CD4-positive, alpha-beta T cell (primary cell): ENCODE measurements at regions not wholly inside any gene's neighbourhood (a gene's known extent, or its start where the extent isn't known, plus 50 kb on each side); places are given as distances from the start of the nearest gene placed in this dataset.

ENCODE experiments used
- ATAC-seq: fragments of 200-7000 bp; cut with Tn5 transposase; one replicate; pipeline ENCODE4 v1.10.0; 2022; ENCODE audit warnings: mild to moderate bottlenecking; ENCODE audit not compliant: poor library complexity
- CTCF ChIA-PET: fragments of 350-600 bp; sonication (Branson Sonifier 250); formaldehyde crosslinking; loops from one replicate; lab custom pipeline; 2021; ENCODE audit warnings: antibody characterized with exemption, inconsistent platforms; lab: Charles Lee
- POLR2A ChIA-PET: fragments of 350-600 bp; sonication (Branson Sonifier 250); formaldehyde crosslinking; loops from one replicate; lab custom pipeline; 2021; ENCODE audit warnings: antibody characterized with exemption, inconsistent platforms; lab: Charles Lee
- DNase-seq, 14 experiments: peaks; one replicate each; pipeline ENCODE4 v3.0.0-alpha.2; 2013 to 2020; ENCODE audit warnings: mixed read lengths in 2 of 14
- H3K27ac ChIP-seq, 2 donors: one replicate each; pipeline versions ENCODE4 v1.5.1 to v1.7.0; 2013; ENCODE audit warnings: low read length in 2 of 2, low read depth in 1 of 2, mild to moderate bottlenecking in 1 of 2
- H3K27me3 ChIP-seq, 2 experiments: 1 replicate in 1 of 2; 2 replicates in 1 of 2; pipeline versions ENCODE4 v1.6.1 to v1.7.0; 2013; ENCODE audit warnings: low read length in 2 of 2, control low read depth in 1 of 2, mild to moderate bottlenecking in 1 of 2, moderate library complexity in 1 of 2; ENCODE audit not compliant: insufficient read depth in 2 of 2, control insufficient read depth in 1 of 2
- H3K36me3 ChIP-seq: one replicate; pipeline ENCODE4 v1.6.1; 2013; ENCODE audit warnings: low read length, control low read depth; ENCODE audit not compliant: insufficient read depth
- H3K4me1 ChIP-seq: one replicate; pipeline ENCODE4 v1.6.1; 2013; ENCODE audit warnings: low read length, control low read depth; ENCODE audit not compliant: insufficient read depth
- H3K4me3 ChIP-seq: one replicate; pipeline ENCODE4 v1.5.1; 2013; ENCODE audit warnings: mild to moderate bottlenecking, low read length, moderate library complexity
- H3K9me3 ChIP-seq, 2 experiments: 1 replicate in 1 of 2; 2 replicates in 1 of 2; pipeline versions ENCODE4 v1.6.1 to v1.7.0; 2013; ENCODE audit warnings: low read length in 2 of 2, mild to moderate bottlenecking in 2 of 2, control low read depth in 1 of 2, moderate library complexity in 1 of 2; ENCODE audit not compliant: control insufficient read depth in 1 of 2, insufficient read depth in 1 of 2
- H3K27ac Mint-ChIP-seq: one replicate; pipeline ENCODE4 v1.8.0; 2020; ENCODE audit warnings: mixed read lengths
- H3K27me3 Mint-ChIP-seq: one replicate; pipeline ENCODE4 v1.8.0; 2021; ENCODE audit warnings: mixed read lengths
- H3K36me3 Mint-ChIP-seq: one replicate; pipeline ENCODE4 v1.8.0; 2021; ENCODE audit warnings: low read depth, mixed read lengths
- H3K4me1 Mint-ChIP-seq: one replicate; pipeline ENCODE4 v1.8.0; 2021; ENCODE audit warnings: low read depth, mixed read lengths
- H3K4me3 Mint-ChIP-seq: one replicate; pipeline ENCODE4 v1.8.0; 2020; ENCODE audit warnings: mild to moderate bottlenecking, mixed read lengths
- H3K9me3 Mint-ChIP-seq: one replicate; pipeline ENCODE4 v1.8.0; 2020; ENCODE audit warnings: mixed read lengths
- CTCF ChIP-seq: fragments of 200-600 bp; IDR thresholded peaks from one replicate; pipeline ENCODE4 v1.8.0; 2022; ENCODE audit warnings: antibody characterized with exemption, mild to moderate bottlenecking
- intact Hi-C, 2 experiments: fragments of 100-400 bp; cut with DNase I in 1 of 2; cut with micrococcal nuclease in 1 of 2; formaldehyde crosslinking; loops; one replicate each; pipeline versions ENCODE4 v1.15.1 to v1.9.0; 2023 to 2025; cut with DNase I, micrococcal nuclease

GRCh38 chr16:85432606-85433005 lies 180.5 kb upstream of the GSE1 start:
- intact Hi-C loops = no loop called here
- Histone ChIP-seq H3K9me3 (no peaks in the 10 kb centered on the region), H3K27ac (no peak overlapping the region), H3K4me1 (peaks cover 4% of the 10 kb centered on the region), H3K27me3 (no peaks in the 10 kb centered on the region), H3K4me3 (no peak overlapping the region), H3K36me3 (no peaks in the 10 kb centered on the region)
- ATAC-seq = no peak
- no peaks in the 10 kb centered on the region for H3K9me3 Mint-ChIP-seq
- DNase-seq = no peak
- H3K36me3 Mint-ChIP-seq = no peaks in the 10 kb centered on the region
- no peak overlapping the region for H3K4me3 Mint-ChIP-seq
- ChIA-PET CTCF (interaction anchor here (1.4 kb wide), 1 partner anchor 12 kb away, joined by 4 read pairs; no protein-coding TSS in a partner anchor), POLR2A (no interaction called here)
- H3K27me3 Mint-ChIP-seq = no peaks in the 10 kb centered on the region
- no peaks in the 10 kb centered on the region for H3K4me1 Mint-ChIP-seq
- no peak overlapping the region for H3K27ac Mint-ChIP-seq
- TF ChIP-seq CTCF = no peak

- ChIA-PET POLR2A (no interaction called here), CTCF (interaction anchor here (1.4 kb wide), 1 partner anchor 13 kb away, joined by 4 read pairs; no protein-coding TSS in a partner anchor)
- no peak for TF ChIP-seq CTCF
- ATAC-seq = no peak
- intact Hi-C loops = no loop called here
- Mint-ChIP-seq H3K27me3 (no peaks in the 10 kb centered on the region), H3K27ac (no peak overlapping the region), H3K9me3 (no peaks in the 10 kb centered on the region), H3K4me3 (no peak overlapping the region), H3K36me3 (no peaks in the 10 kb centered on the region), H3K4me1 (no peaks in the 10 kb centered on the region)
- no peaks in the 10 kb centered on the region for H3K4me1 ChIP-seq
- no peaks in the 10 kb centered on the region for H3K36me3 ChIP-seq
- no peak for DNase-seq
- H3K9me3 ChIP-seq = no peaks in the 10 kb centered on the region
- H3K27me3 ChIP-seq = no peaks in the 10 kb centered on the region
- H3K27ac ChIP-seq = no peak overlapping the region
- no peak overlapping the region for H3K4me3 ChIP-seq
Measured at GRCh38 chr16:85433477-85433876, 179.6 kb upstream of the GSE1 start.

- Histone ChIP-seq H3K4me1 (no peaks in the 10 kb centered on the region), H3K4me3 (no peak overlapping the region), H3K27me3 (no peaks in the 10 kb centered on the region), H3K36me3 (no peaks in the 10 kb centered on the region), H3K9me3 (no peaks in the 10 kb centered on the region), H3K27ac (no peak overlapping the region)
- no peaks in the 10 kb centered on the region for H3K27me3 Mint-ChIP-seq
- POLR2A ChIA-PET = no interaction called here
- CTCF ChIA-PET = no interaction called here
- no peaks in the 10 kb centered on the region for H3K36me3 Mint-ChIP-seq
- no peak for TF ChIP-seq CTCF
- H3K4me3 Mint-ChIP-seq = no peak overlapping the region
- H3K27ac Mint-ChIP-seq = no peak overlapping the region
- no peaks in the 10 kb centered on the region for H3K4me1 Mint-ChIP-seq
- intact Hi-C loops = no loop called here
- no peaks in the 10 kb centered on the region for H3K9me3 Mint-ChIP-seq
- no peak for ATAC-seq
- no peak for DNase-seq
Measured at GRCh38 chr16:85435286-85435685, 177.8 kb upstream of the GSE1 start.
